Rectal smooth muscle tissue (tissue), 1 donor: ENCODE measurements at regions not wholly inside any gene's neighbourhood (a gene's known extent, or its start where the extent isn't known, plus 50 kb on each side); places are given as distances from the start of the nearest gene placed in this dataset.

Experiments used
- H3K27ac ChIP-seq: one replicate; pipeline ENCODE4 v1.7.0; 2013; ENCODE audit warnings: low read depth, low read length, inconsistent platforms
- H3K27me3 ChIP-seq: one replicate; pipeline ENCODE4 v1.7.0; 2013; ENCODE audit warnings: low read length; ENCODE audit not compliant: control insufficient read depth, insufficient read depth
- H3K36me3 ChIP-seq: one replicate; pipeline ENCODE4 v1.7.0; 2013; ENCODE audit warnings: low read length; ENCODE audit not compliant: control insufficient read depth, insufficient read depth
- H3K4me1 ChIP-seq: one replicate; pipeline ENCODE4 v1.7.0; 2013; ENCODE audit warnings: low read length; ENCODE audit not compliant: control insufficient read depth, insufficient read depth
- H3K4me3 ChIP-seq: one replicate; pipeline ENCODE4 v1.7.0; 2013; ENCODE audit warnings: low read length
- H3K9ac ChIP-seq: one replicate; pipeline ENCODE4 v1.7.0; 2013; ENCODE audit warnings: low read length

DNA sequence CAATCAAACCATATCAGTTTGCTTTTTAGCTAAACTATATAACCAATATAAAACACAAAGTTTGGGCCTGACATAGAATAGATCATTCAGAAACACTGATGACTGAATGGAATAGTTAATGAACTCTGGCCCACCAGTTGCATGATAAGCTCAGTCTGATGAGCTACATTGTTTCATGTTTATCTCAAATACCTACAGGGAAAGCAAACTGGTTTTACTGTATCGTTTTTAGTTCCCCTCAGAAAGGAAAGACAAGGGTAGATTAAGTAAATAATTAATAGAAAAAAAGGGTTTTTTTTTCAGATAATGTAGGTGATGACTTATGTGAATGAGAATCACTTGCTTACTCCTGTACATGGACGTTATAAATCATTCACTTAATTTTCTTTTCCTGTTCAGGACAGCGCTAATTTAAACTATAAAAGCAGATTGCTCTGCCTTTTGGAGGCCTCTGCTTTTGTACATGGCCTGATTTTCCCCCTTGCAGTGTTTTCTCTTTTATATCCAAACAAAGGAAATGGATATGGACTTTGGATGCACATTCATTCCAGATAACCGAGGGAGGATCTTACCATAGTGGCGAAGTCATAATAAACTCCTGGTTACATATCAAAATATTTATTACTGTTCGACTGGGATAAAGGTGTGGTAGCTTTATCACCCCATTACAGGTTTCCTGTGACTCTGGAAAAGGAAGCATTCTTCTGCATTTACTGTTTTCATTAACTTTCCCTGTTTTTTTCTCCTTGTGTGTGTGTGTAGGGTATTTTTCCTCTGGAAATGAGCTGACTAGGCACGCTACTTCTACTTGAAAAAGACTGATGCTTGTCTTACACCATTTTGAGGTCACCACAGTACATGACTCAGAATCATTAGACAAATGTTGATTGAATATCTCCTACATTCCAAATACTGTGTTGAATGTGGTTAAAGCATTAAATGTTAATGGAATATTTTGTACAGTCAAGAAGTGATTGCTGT, 373.1 kb upstream of the HS3ST1 start:
- H3K27me3 ChIP-seq: no peaks in the 10 kb centered on the region
- H3K36me3 ChIP-seq: no peaks in the 10 kb centered on the region
- no peak overlapping the region for H3K4me3 ChIP-seq
- no peak overlapping the region for H3K27ac ChIP-seq
- H3K9ac ChIP-seq: no peak overlapping the region
- no peaks in the 10 kb centered on the region for H3K4me1 ChIP-seq

GRCh38 chr4:11799196-11799595, 370.5 kb upstream of the HS3ST1 start:
- no peaks in the 10 kb centered on the region for H3K36me3 ChIP-seq
- H3K4me1 ChIP-seq: no peaks in the 10 kb centered on the region
- H3K9ac ChIP-seq: no peak overlapping the region
- no peaks in the 10 kb centered on the region for H3K27me3 ChIP-seq
- H3K4me3 ChIP-seq: no peak overlapping the region
- no peak overlapping the region for H3K27ac ChIP-seq

DNA sequence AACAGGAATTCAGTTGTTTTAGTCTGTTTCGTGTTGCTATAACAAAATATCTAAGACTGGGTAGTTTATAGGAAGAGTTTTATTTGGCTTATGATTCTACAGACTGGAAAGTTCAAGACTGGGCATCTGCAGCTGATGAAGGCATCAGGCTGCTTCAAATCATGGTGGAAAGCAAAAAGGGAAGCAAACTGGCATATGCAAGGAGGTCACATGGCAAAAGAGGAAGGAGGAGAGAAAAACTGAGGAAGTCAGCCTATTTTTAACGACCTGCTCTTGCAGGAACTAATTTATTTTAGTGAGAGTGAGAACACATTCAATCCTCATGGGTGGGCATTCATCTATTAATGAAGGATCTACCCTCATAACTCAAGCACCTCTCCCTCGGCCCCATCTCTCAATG, 363.1 kb upstream of the HS3ST1 start:
- Histone ChIP-seq H3K4me1 (no peaks in the 10 kb centered on the region), H3K27ac (no peak overlapping the region), H3K9ac (no peak overlapping the region), H3K27me3 (no peaks in the 10 kb centered on the region), H3K36me3 (no peaks in the 10 kb centered on the region), H3K4me3 (no peak overlapping the region)

DNA sequence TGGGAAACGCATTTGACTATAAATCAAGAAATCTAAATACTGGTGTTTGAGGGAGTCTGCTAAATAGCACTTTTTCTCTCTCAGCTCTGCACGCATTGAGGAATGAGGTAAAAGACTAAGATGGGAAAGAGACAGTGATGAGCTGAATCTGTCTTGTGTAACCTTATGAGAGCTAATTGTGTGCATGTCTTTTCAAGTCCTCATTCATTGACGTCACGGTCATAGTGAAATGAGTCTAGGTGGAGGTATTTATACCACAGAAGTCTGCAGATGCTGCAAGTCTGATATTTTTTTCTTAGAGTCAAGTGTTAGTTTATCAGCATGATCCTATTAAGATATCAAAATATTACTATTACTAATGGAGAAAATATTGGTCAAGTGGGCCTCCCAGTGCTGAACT, 361.5 kb upstream of the HS3ST1 start:
- no peaks in the 10 kb centered on the region for H3K27me3 ChIP-seq
- H3K4me1 ChIP-seq: no peaks in the 10 kb centered on the region
- H3K27ac ChIP-seq: no peak overlapping the region
- H3K9ac ChIP-seq: no peak overlapping the region
- H3K36me3 ChIP-seq: no peaks in the 10 kb centered on the region
- H3K4me3 ChIP-seq: no peak overlapping the region

DNA sequence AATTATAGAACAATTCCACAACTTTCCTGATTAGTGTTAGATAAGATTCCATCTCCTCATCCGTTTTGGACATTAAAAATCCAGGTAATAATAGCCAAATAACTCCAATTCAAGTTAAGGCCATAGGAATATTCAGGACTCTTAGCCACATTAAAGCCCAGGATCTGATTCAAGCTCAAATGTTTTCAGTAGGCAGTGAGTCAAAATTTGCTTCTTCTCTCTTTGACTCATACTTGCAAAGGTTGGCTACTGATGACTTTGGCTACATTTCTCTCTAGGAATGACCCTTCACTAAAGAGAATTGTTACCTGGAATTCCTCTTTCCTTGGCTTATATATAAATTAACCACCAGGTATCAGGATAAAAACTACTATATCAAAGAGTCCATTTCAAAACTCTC, 354.9 kb upstream of the HS3ST1 start:
- H3K4me3 ChIP-seq: no peak overlapping the region
- H3K4me1 ChIP-seq: no peaks in the 10 kb centered on the region
- H3K27ac ChIP-seq: no peak overlapping the region
- no peaks in the 10 kb centered on the region for H3K27me3 ChIP-seq
- no peaks in the 10 kb centered on the region for H3K36me3 ChIP-seq
- no peak overlapping the region for H3K9ac ChIP-seq

DNA sequence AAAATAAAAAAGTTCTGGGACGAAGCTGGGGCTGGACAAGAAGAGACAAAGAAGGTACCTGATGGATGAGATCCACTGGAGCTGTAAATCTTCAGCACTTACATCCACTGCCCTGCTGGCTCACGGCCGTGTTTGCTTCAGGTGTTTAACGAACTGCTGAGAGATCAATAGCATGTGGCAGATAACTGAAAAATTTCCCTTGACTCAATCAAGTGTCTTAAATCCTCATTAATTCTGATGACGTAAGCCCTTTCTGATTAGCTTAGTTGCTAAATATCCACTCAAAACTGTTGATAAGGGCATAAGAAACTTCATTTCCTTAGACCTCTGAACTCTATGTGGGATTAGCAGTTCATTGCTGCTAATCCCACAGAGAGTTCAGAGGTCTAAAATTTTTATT, 354.2 kb upstream of the HS3ST1 start:
- Histone ChIP-seq H3K9ac (no peak overlapping the region), H3K36me3 (no peaks in the 10 kb centered on the region), H3K4me3 (no peak overlapping the region), H3K4me1 (no peaks in the 10 kb centered on the region), H3K27me3 (no peaks in the 10 kb centered on the region), H3K27ac (no peak overlapping the region)

DNA sequence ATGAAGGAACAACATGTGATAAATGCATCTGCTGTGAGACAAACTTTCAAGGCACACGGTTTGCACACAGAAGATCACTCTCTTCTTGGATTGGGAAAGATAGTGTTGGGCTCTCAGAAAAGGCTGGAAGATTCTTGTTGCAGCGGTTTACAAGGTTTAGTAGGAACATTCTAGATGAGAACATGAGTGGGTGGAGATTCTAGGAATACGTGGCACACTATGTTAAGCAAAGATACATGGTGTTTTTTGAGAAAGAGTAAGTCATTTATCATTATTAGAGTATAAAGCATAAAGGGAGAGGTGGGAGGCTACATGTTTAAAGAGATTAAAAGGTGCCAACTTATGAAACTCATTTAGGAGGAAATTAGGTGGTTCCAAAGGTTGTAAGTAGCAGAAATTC, 348.8 kb upstream of the HS3ST1 start:
- Histone ChIP-seq H3K9ac (no peak overlapping the region), H3K36me3 (no peaks in the 10 kb centered on the region), H3K4me3 (no peak overlapping the region), H3K27ac (no peak overlapping the region), H3K4me1 (no peaks in the 10 kb centered on the region), H3K27me3 (no peaks in the 10 kb centered on the region)

DNA sequence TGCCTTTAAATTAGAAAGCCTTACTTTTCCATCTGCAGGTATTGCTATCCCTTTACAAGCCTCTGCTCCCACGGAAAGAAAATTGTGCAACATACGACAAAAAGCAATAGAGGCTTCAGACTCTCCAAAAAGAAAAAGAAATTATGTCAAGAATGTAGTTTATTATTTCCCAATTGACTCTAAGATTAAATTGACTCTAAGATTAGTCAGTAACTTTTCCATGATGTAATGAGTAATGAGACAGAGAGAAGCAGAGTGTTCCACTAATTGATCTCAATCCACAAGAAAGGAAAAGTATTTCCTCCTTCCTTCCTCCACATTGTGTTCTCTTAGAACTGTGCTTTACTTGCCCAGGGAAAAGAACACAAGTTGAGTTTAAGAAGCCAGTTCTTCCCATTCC, 345.7 kb upstream of the HS3ST1 start:
- no peak overlapping the region for H3K9ac ChIP-seq
- no peaks in the 10 kb centered on the region for H3K36me3 ChIP-seq
- H3K4me3 ChIP-seq: no peak overlapping the region
- H3K27ac ChIP-seq: no peak overlapping the region
- H3K4me1 ChIP-seq: peaks cover 2% of the 10 kb centered on the region
- no peaks in the 10 kb centered on the region for H3K27me3 ChIP-seq

- H3K4me1 ChIP-seq: peaks cover 2% of the 10 kb centered on the region
- H3K4me3 ChIP-seq: no peak overlapping the region
- H3K27ac ChIP-seq: no peak overlapping the region
Measured at GRCh38 chr4:11773798-11774197, 345.1 kb upstream of the HS3ST1 start.

GRCh38 chr4:11769434-11769833, 340.7 kb upstream of the HS3ST1 start:
- Histone ChIP-seq H3K36me3 (no peaks in the 10 kb centered on the region), H3K27me3 (no peaks in the 10 kb centered on the region), H3K27ac (no peak overlapping the region), H3K4me3 (no peak overlapping the region), H3K9ac (no peak overlapping the region), H3K4me1 (peaks cover 2% of the 10 kb centered on the region)

More at GRCh38 chr4:11773798-11774197, 345.1 kb upstream of the HS3ST1 start:
- no peak overlapping the region for H3K9ac ChIP-seq
- H3K36me3 ChIP-seq: no peaks in the 10 kb centered on the region
- no peaks in the 10 kb centered on the region for H3K27me3 ChIP-seq

- Histone ChIP-seq H3K27ac (no peak overlapping the region), H3K9ac (no peak overlapping the region), H3K4me3 (no peak overlapping the region)
Measured at GRCh38 chr4:11768251-11768972, 339.7 kb upstream of the HS3ST1 start.

DNA sequence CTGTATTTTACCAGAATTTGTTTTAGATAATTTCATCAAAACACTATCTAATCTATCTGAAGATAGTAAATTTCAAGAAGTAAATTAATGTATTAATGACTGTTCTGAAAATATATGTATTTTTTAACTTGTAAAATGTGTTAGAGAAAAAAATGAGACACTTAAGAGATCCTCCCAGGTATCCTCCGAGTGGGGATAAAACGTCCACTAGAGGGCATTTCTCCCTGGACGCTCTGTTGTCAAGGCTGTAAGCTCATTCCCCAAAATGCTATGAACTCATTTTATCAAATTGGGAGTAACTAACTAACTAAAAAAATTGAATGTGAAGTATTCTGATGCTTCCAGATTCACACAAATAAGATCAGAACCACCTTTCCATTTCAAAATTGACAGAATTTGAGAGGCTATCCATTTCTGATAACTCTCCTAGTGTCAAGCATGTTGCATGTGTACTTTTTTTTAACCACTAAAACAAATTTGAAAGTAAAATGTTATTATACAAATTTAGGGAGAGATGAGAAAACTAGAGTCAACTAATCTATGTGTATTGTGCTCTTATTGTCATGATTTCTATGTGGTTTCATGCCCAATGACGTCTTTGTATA, 337.3 kb upstream of the HS3ST1 start:
- peaks cover 2% of the 10 kb centered on the region for H3K4me1 ChIP-seq
- H3K36me3 ChIP-seq: no peaks in the 10 kb centered on the region
- H3K4me3 ChIP-seq: no peak overlapping the region
- H3K9ac ChIP-seq: no peak overlapping the region
- H3K27me3 ChIP-seq: no peaks in the 10 kb centered on the region
- H3K27ac ChIP-seq: no peak overlapping the region

More at GRCh38 chr4:11768251-11768972, 339.7 kb upstream of the HS3ST1 start:
- Histone ChIP-seq H3K4me1 (peaks cover 2% of the 10 kb centered on the region), H3K36me3 (no peaks in the 10 kb centered on the region), H3K27me3 (no peaks in the 10 kb centered on the region)
